Spleen (tissue), 11 donors: ENCODE measurements at regions not wholly inside any gene's neighbourhood (a gene's known extent, or its start where the extent isn't known, plus 50 kb on each side); places are given as distances from the start of the nearest gene placed in this dataset.
A peak's percentile ranks its signal among the peaks of the same experiment; 100 is the strongest.

Experiments
- DNase-seq: peaks from one replicate; pipeline ENCODE4 v3.0.0-alpha.2; 2020
- H3K27ac ChIP-seq, 8 donors: fragments of 200-600 bp; sonication (generic) in 7 of 8; 1 replicate in 4 of 8; 2 replicates in 4 of 8; pipeline versions ENCODE4 v1.5.0 to v1.8.0; 2016 to 2021; ENCODE audit warnings: inconsistent platforms in 4 of 8, mild to moderate bottlenecking in 4 of 8, moderate library complexity in 1 of 8
- H3K27me3 ChIP-seq, 7 donors: fragments of 200-600 bp; sonication (generic) in 6 of 7; replicated peaks in 1 of 7; 1 replicate in 4 of 7; 2 replicates in 3 of 7; pipeline versions ENCODE4 v1.5.0 to v1.8.0; 2016 to 2021; ENCODE audit warnings: inconsistent platforms in 3 of 7, mild to moderate bottlenecking in 1 of 7
- H3K36me3 ChIP-seq, 6 donors: fragments of 200-600 bp; sonication (generic) in 5 of 6; 1 replicate in 4 of 6; 2 replicates in 2 of 6; pipeline versions ENCODE4 v1.5.0 to v1.8.0; 2016 to 2021; ENCODE audit warnings: inconsistent platforms in 2 of 6
- H3K4me1 ChIP-seq, 6 donors: fragments of 200-600 bp; sonication (generic) in 5 of 6; 1 replicate in 3 of 6; 2 replicates in 3 of 6; pipeline versions ENCODE4 v1.5.0 to v1.8.0; 2016 to 2021; ENCODE audit warnings: inconsistent platforms in 3 of 6
- H3K4me3 ChIP-seq, 8 donors: fragments of 200-600 bp; sonication (generic) in 7 of 8; 1 replicate in 4 of 8; 2 replicates in 4 of 8; pipeline versions ENCODE4 v1.5.0 to v1.8.0; 2016 to 2021; ENCODE audit warnings: inconsistent platforms in 4 of 8, mild to moderate bottlenecking in 4 of 8, moderate library complexity in 2 of 8
- H3K9me3 ChIP-seq, 8 donors: fragments of 200-600 bp; sonication (generic) in 7 of 8; 1 replicate in 4 of 8; 2 replicates in 4 of 8; pipeline versions ENCODE4 v1.5.0 to v1.8.0; 2016 to 2021; ENCODE audit warnings: inconsistent platforms in 4 of 8
- CTCF ChIP-seq, 11 experiments: fragments of 200-600 bp in 7 of 11; fragments of 450-650 bp in 4 of 11; sonication (generic) in 4 of 11; IDR thresholded peaks in 8 of 11; conservative IDR thresholded peaks in 3 of 11; 1 replicate in 7 of 11; 2 replicates in 4 of 11; pipeline versions ENCODE4 v1.4.0 to v1.8.0; 2016 to 2021; ENCODE audit warnings: antibody characterized with exemption in 11 of 11, inconsistent platforms in 4 of 11, mild to moderate bottlenecking in 1 of 11
- POLR2A ChIP-seq, 3 donors: fragments of 450-650 bp; IDR thresholded peaks; one replicate each; pipeline ENCODE4 v1.5.1; 2017; ENCODE audit warnings: antibody characterized with exemption in 3 of 3, mild to moderate bottlenecking in 1 of 3
- POLR2AphosphoS5 ChIP-seq, 3 donors: sonication (generic); formaldehyde crosslinking; IDR thresholded peaks; one replicate each; pipeline ENCODE4 v1.5.1; 2017; ENCODE audit warnings: antibody characterized with exemption in 3 of 3
- WGBS, 5 donors: extraction: QIAGEN DNeasy Blood & Tissue Kit in 3 of 5; methylation state at CpG; one replicate each; pipeline versions ENCODE4 v1.1.5 to v1.1.7; 2013 to 2018; 5-methylcytosine and 5-hydroxymethylcytosine counted together
- intact Hi-C: fragments of 100-400 bp; cut with DNase I; formaldehyde crosslinking; loops from one replicate; pipeline ENCODE4 v1.15.0; 2023; ENCODE audit warnings: low total_unique reads
- donor health status: healthy with polysubstance abuse.
- donor health status: DM: no; HTN: no; CAD: no; lungs with moderate emphysema.
- donor health status: DM: no; HTN: no; CAD: no.
- donor health status: Bipolar disorder and iron deficiency.
- donor health status: healthy.
- donor health status: DM: no; HTN: no; CAD: no.
- donor health status: DM: yes; HTN: yes; CAD: no.

GRCh38 chr7:18320971-18321567 is 174.5 kb upstream of the HDAC9 start:
- no peaks in the 10 kb centered on the region for H3K36me3 ChIP-seq
- no peak for DNase-seq
- H3K27ac ChIP-seq: peak overlapping the region in 2 of 8 donors; percentile 15 to 43
- peaks cover 0 to 44% (median 13%) of the 10 kb centered on the region in 6 donors for H3K4me1 ChIP-seq
- WGBS, 5 donors: 85 to 92% (median 88%) methylated on average over 2 of the region's 2 CpGs
- no peaks in the 10 kb centered on the region for H3K9me3 ChIP-seq
- intact Hi-C loops: loop anchor here (10.0 kb wide), 1 partner anchor 106 kb away; no protein-coding TSS in a partner anchor
- H3K4me3 ChIP-seq: no peak overlapping the region
- H3K27me3 ChIP-seq: no peaks in the 10 kb centered on the region
- TF ChIP-seq POLR2A (IDR thresholded peaks at IDR 0.05) (no peak), CTCF (IDR thresholded peaks at IDR 0.05 in 8 of 11, conservative IDR thresholded peaks at IDR 0.05 in 3 of 11) (peak in 10 of 11 experiments; percentile 10 to 57 (median 48)), POLR2AphosphoS5 (IDR thresholded peaks at IDR 0.05) (no peak)

DNA sequence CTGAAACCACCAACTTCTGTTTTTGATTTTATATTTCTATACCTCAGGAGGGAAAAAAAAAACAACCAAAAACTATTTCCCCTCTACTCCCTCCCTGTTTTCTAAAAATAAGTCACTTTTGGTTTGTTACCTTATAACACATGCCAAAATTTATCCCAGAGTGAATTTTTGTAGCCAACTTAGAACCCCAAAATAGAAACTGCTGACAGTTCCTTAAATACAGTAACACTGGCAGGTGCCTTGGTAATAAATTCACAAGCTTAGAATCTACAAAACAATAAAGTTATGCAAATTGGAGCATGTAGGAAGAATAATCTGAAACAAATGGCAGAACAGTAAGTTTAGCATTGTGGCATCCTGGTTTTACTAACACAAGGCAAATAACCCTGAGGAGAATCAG is 165.0 kb upstream of the HDAC9 start:
- no peaks in the 10 kb centered on the region for H3K27me3 ChIP-seq
- no peak overlapping the region for H3K4me3 ChIP-seq
- H3K36me3 ChIP-seq: no peaks in the 10 kb centered on the region
- TF ChIP-seq POLR2AphosphoS5 (IDR thresholded peaks at IDR 0.05) (no peak), CTCF (IDR thresholded peaks at IDR 0.05 in 8 of 11, conservative IDR thresholded peaks at IDR 0.05 in 3 of 11) (no peak), POLR2A (IDR thresholded peaks at IDR 0.05) (no peak)
- H3K4me1 ChIP-seq: peaks cover 0 to 46% (median 14%) of the 10 kb centered on the region in 6 donors
- no peak for DNase-seq
- intact Hi-C loops: loop anchor here (10.0 kb wide), 1 partner anchor 556 kb away; no protein-coding TSS in a partner anchor
- H3K27ac ChIP-seq: peak overlapping the region in 4 of 8 donors; percentile 0 to 57 (median 42)
- H3K9me3 ChIP-seq: peaks cover 0 to 5% (median 0%) of the 10 kb centered on the region in 8 donors

DNA sequence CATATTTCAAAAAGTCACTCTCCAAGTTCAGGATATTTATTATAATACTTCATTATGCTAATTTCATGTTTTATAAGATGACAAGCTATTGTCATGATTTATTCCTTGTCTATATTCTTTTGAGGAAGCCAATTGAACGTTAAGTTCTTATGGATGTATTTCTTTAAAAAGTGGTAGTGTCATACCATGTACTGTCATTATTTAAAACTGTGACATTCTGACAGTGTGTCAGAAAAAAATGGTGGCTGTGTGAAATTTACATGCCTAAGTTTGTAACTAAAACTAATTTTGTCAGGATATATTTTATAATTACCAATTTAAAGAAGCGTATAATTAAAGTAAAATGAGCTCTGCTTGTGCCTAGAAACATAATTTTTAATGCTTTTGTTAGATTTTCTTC is 158.9 kb upstream of the HDAC9 start:
- intact Hi-C loops: loop anchor here (10.0 kb wide), 1 partner anchor 562 kb away; no protein-coding TSS in a partner anchor
- peaks cover 10 to 66% (median 34%) of the 10 kb centered on the region in 6 donors for H3K4me1 ChIP-seq
- H3K9me3 ChIP-seq: peaks cover 0 to 26% (median 16%) of the 10 kb centered on the region in 8 donors
- peak overlapping the region in 4 of 8 donors; percentile 16 to 50 (median 36) for H3K27ac ChIP-seq
- DNase-seq: no peak
- 38 to 46% (median 40%) methylated on average over 2 of the region's 2 CpGs for WGBS, 5 donors
- H3K36me3 ChIP-seq: peaks cover 0 to 4% (median 0%) of the 10 kb centered on the region in 6 donors
- H3K4me3 ChIP-seq: no peak overlapping the region
- TF ChIP-seq POLR2A (IDR thresholded peaks at IDR 0.05) (no peak), POLR2AphosphoS5 (IDR thresholded peaks at IDR 0.05) (no peak), CTCF (IDR thresholded peaks at IDR 0.05 in 8 of 11, conservative IDR thresholded peaks at IDR 0.05 in 3 of 11) (no peak)
- no peaks in the 10 kb centered on the region for H3K27me3 ChIP-seq

DNA sequence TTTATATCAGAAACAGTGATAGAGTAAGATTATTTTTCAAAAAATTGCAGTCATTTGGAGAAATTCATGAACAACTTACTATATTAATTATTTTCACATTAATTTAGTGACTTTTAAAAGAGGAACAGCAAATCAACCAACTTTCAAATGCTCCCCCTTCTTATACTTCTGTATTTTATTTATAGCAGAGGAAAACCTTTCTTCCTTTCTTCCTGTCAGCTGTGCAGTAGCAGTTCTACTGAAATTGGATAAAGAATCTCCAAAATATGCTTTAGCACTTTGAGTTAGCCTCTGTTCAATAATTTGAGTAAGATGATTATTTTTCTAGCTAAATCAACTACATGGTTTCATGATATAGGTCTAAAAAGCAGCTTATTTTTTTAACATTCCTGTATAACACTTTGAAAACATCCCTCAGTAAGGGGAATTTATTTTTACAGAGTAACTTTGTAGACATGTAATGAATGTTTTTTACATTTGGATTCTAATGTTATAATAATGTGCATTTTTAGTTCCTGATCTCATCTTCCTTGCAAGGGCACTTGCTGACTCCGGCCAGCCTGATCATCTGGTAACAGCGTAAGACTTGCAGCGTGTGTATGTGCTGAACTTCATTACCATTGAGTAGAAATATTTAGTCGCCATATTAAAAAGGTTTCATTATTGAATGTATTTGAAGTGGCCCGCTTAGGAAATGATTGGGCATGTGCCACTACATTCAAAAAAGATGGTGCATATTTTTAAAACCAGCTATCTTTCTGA is 158.3 kb upstream of the HDAC9 start:
- WGBS, 5 donors: 39 to 57% (median 48%) methylated on average over 5 of the region's 5 CpGs
- intact Hi-C loops: loop anchor here (10.0 kb wide), 1 partner anchor 562 kb away; no protein-coding TSS in a partner anchor
- peaks cover 0 to 4% (median 0%) of the 10 kb centered on the region in 6 donors for H3K36me3 ChIP-seq
- peak overlapping the region in 6 of 8 donors; percentile 12 to 50 (median 28) for H3K27ac ChIP-seq
- H3K9me3 ChIP-seq: peaks cover 0 to 26% (median 16%) of the 10 kb centered on the region in 8 donors
- peak overlapping the region in 2 of 8 donors; percentile 4 to 30 for H3K4me3 ChIP-seq
- TF ChIP-seq POLR2A (IDR thresholded peaks at IDR 0.05) (no peak), POLR2AphosphoS5 (IDR thresholded peaks at IDR 0.05) (no peak), CTCF (IDR thresholded peaks at IDR 0.05 in 8 of 11, conservative IDR thresholded peaks at IDR 0.05 in 3 of 11) (no peak)
- H3K27me3 ChIP-seq: no peaks in the 10 kb centered on the region
- peaks cover 10 to 65% (median 34%) of the 10 kb centered on the region in 6 donors for H3K4me1 ChIP-seq
- DNase-seq: peak; percentile 57
